ENCODE measurements at regions not wholly inside any gene's neighbourhood (a gene's known extent, or its start where the extent isn't known, plus 50 kb on each side); places are given as distances from the start of the nearest gene placed in this dataset.

GRCh38 chr10:104589431-104589830, 51.7 kb upstream of the SORCS3 start:
- no peak for TF ChIP-seq CTCF (conservative IDR thresholded peaks at IDR 0.05)
- TF ChIP-seq ZFX (IDR thresholded peaks at IDR 0.05): no peak

Measured in C4-2B (cell line).